GM12874 (cell line): ENCODE measurements at regions not wholly inside any gene's neighbourhood (a gene's known extent, or its start where the extent isn't known, plus 50 kb on each side); places are given as distances from the start of the nearest gene placed in this dataset.

Source experiments
- CTCF ChIP-seq: IDR thresholded peaks from 2 replicates; pipeline ENCODE4 v1.5.1; 2011; ENCODE audit warnings: low read depth, mild to moderate bottlenecking, control low read depth, low read length, moderate library complexity; ENCODE audit not compliant: insufficient read depth

GRCh38 chr2:40872580-40872979 is 420.7 kb upstream of the SLC8A1 start:
- no peak for TF ChIP-seq CTCF

GRCh38 chr2:40874380-40874779 is 422.5 kb upstream of the SLC8A1 start:
- TF ChIP-seq CTCF, result no peak

- no peak for TF ChIP-seq CTCF
Observed at GRCh38 chr2:40877734-40878288, 425.9 kb upstream of the SLC8A1 start.

- no peak for TF ChIP-seq CTCF
Observed at GRCh38 chr2:40879305-40879704, 427.4 kb upstream of the SLC8A1 start.

- no peak for TF ChIP-seq CTCF
Observed at GRCh38 chr2:40886100-40886499, 434.2 kb upstream of the SLC8A1 start.

- no peak for TF ChIP-seq CTCF
Observed at GRCh38 chr2:40886655-40887054, 434.8 kb upstream of the SLC8A1 start.

GRCh38 chr2:40896358-40896757 is 444.5 kb upstream of the SLC8A1 start:
- no peak for TF ChIP-seq CTCF
